Activated CD4-positive, CD25-positive, alpha-beta regulatory T cell treated with anti-CD3 and anti-CD28 coated beads, Interleukin-2, amount 50 U/mL, for 24 hours (primary cell): ENCODE measurements at regions not wholly inside any gene's neighbourhood (a gene's known extent, or its start where the extent isn't known, plus 50 kb on each side); places are given as distances from the start of the nearest gene placed in this dataset.
"Not testable (repeated sequence)": the region's sequence is repeated elsewhere in the genome, so short reads cannot be mapped to it uniquely, and the experiment has no call there.

Experiments used
- ATAC-seq, 2 donors: fragments of 150-1000 bp; cut with Tn5 transposase; one replicate each; pipeline ENCODE4 v1.10.0; 2021; ENCODE audit warnings: mild to moderate bottlenecking in 1 of 2, moderate library complexity in 1 of 2

GRCh38 chr10:28733245-28733644 is 55.9 kb downstream of the BAMBI start:
- ATAC-seq: no peak

- ATAC-seq: no peak
Observed at GRCh38 chr10:28733647-28734046, 56.3 kb downstream of the BAMBI start.

- no peak for ATAC-seq
Observed at GRCh38 chr10:28734938-28735759, 57.8 kb downstream of the BAMBI start.

GRCh38 chr10:28737096-28737495 is 59.8 kb downstream of the BAMBI start:
- ATAC-seq: no peak

GRCh38 chr10:28738200-28738599 is 60.9 kb downstream of the BAMBI start:
- ATAC-seq: no peak

GRCh38 chr10:28743576-28743975 is 66.3 kb downstream of the BAMBI start:
- ATAC-seq: no peak

- no peak for ATAC-seq
Observed at GRCh38 chr10:28744069-28744768, 66.9 kb downstream of the BAMBI start.

GRCh38 chr10:28754930-28755718 is 77.8 kb downstream of the BAMBI start:
- ATAC-seq: no peak

- no peak for ATAC-seq
Observed at GRCh38 chr10:28761084-28761846, 83.9 kb downstream of the BAMBI start.

GRCh38 chr10:28763471-28764170 is 86.3 kb downstream of the BAMBI start:
- ATAC-seq: no peak

- ATAC-seq: no peak
Observed at GRCh38 chr10:28765641-28766040, 88.3 kb downstream of the BAMBI start.

GRCh38 chr10:28768227-28768626 is 90.9 kb downstream of the BAMBI start:
- ATAC-seq: no peak

- no peak for ATAC-seq
Observed at GRCh38 chr10:28769091-28769604, 91.8 kb downstream of the BAMBI start.

GRCh38 chr10:28771580-28772090 is 94.3 kb downstream of the BAMBI start:
- ATAC-seq: not testable (repeated sequence)

- no peak for ATAC-seq
Observed at GRCh38 chr10:28774051-28774995, 97.0 kb downstream of the BAMBI start.

GRCh38 chr10:28775773-28776172 is 98.5 kb downstream of the BAMBI start:
- no peak for ATAC-seq

GRCh38 chr10:28776519-28776918 is 99.2 kb downstream of the BAMBI start:
- no peak for ATAC-seq

- ATAC-seq: no peak
Observed at GRCh38 chr10:28777911-28778310, 100.6 kb downstream of the BAMBI start.

- ATAC-seq: no peak
Observed at GRCh38 chr10:28778524-28778923, 101.2 kb downstream of the BAMBI start.

GRCh38 chr10:28781296-28781695 is 104.0 kb downstream of the BAMBI start:
- ATAC-seq: no peak
